ENCODE measurements at regions not wholly inside any gene's neighbourhood (a gene's known extent, or its start where the extent isn't known, plus 50 kb on each side); places are given as distances from the start of the nearest gene placed in this dataset.

GRCh38 chr7:90078921-90079320 lies 75.3 kb upstream of the STEAP1 start:
- Histone ChIP-seq H3K27me3 (ENCODE audit: insufficient read depth, poor library complexity, severe bottlenecking) (no peaks in the 10 kb centered on the region), H3K27ac (replicated peaks) (no peak overlapping the region), H3K4me3 (replicated peaks; ENCODE audit: insufficient read depth, low read length) (no peak overlapping the region)
- DNase-seq (ENCODE audit: low read depth in 1 of 2, low spot score in 1 of 2) = no peak
- no peak for TF ChIP-seq CTCF (IDR thresholded peaks at IDR 0.05; ENCODE audit: insufficient read depth, low read length)
- no peak for TF ChIP-seq SPI1 (IDR thresholded peaks at IDR 0.05; ENCODE audit: borderline replicate concordance, low read depth)
- TF ChIP-seq REST (IDR thresholded peaks at IDR 0.05; ENCODE audit: insufficient replicate concordance, low read depth) = no peak
- TF ChIP-seq POLR2AphosphoS5 (IDR thresholded peaks at IDR 0.05; ENCODE audit: low read depth) = no peak
- no peak for TF ChIP-seq GABPA (IDR thresholded peaks at IDR 0.05; ENCODE audit: low read depth)

GRCh38 chr7:90081621-90082020 lies 72.6 kb upstream of the STEAP1 start:
- DNase-seq (ENCODE audit: low read depth in 1 of 2, low spot score in 1 of 2) = no peak
- no peak for TF ChIP-seq SPI1 (IDR thresholded peaks at IDR 0.05; ENCODE audit: borderline replicate concordance, low read depth)
- TF ChIP-seq GABPA (IDR thresholded peaks at IDR 0.05; ENCODE audit: low read depth) = no peak
- no peak for TF ChIP-seq POLR2AphosphoS5 (IDR thresholded peaks at IDR 0.05; ENCODE audit: low read depth)
- TF ChIP-seq REST (IDR thresholded peaks at IDR 0.05; ENCODE audit: insufficient replicate concordance, low read depth) = no peak
- TF ChIP-seq CTCF (IDR thresholded peaks at IDR 0.05; ENCODE audit: insufficient read depth, low read length) = no peak
- Histone ChIP-seq H3K27me3 (ENCODE audit: insufficient read depth, poor library complexity, severe bottlenecking) (no peaks in the 10 kb centered on the region), H3K27ac (replicated peaks) (no peak overlapping the region), H3K4me3 (replicated peaks; ENCODE audit: insufficient read depth, low read length) (no peak overlapping the region)

- Histone ChIP-seq H3K4me3 (replicated peaks; ENCODE audit: insufficient read depth, low read length) (no peak overlapping the region), H3K27me3 (ENCODE audit: insufficient read depth, poor library complexity, severe bottlenecking) (no peaks in the 10 kb centered on the region), H3K27ac (replicated peaks) (no peak overlapping the region)
- no peak for DNase-seq (ENCODE audit: low read depth in 1 of 2, low spot score in 1 of 2)
- no peak for TF ChIP-seq GABPA (IDR thresholded peaks at IDR 0.05; ENCODE audit: low read depth)
- TF ChIP-seq CTCF (IDR thresholded peaks at IDR 0.05; ENCODE audit: insufficient read depth, low read length) = no peak
- TF ChIP-seq POLR2AphosphoS5 (IDR thresholded peaks at IDR 0.05; ENCODE audit: low read depth) = no peak
- TF ChIP-seq SPI1 (IDR thresholded peaks at IDR 0.05; ENCODE audit: borderline replicate concordance, low read depth) = no peak
- no peak for TF ChIP-seq REST (IDR thresholded peaks at IDR 0.05; ENCODE audit: insufficient replicate concordance, low read depth)
Observed at GRCh38 chr7:90092506-90092905, 61.8 kb upstream of the STEAP1 start.
